Endothelial cell of hepatic sinusoid (primary cell): ENCODE measurements at regions not wholly inside any gene's neighbourhood (a gene's known extent, or its start where the extent isn't known, plus 50 kb on each side); places are given as distances from the start of the nearest gene placed in this dataset.

Source experiments
- in situ Hi-C: cut with HindIII; loops from 2 replicates; pipeline ENCODE4 v1.10.0; 2017; ENCODE audit warnings: low sequenced_read_pairs

GRCh38 chr20:6575912-6576401, 191.5 kb upstream of the BMP2 start:
- in situ Hi-C loops: no loop called here

- in situ Hi-C loops: no loop called here
These were observed 200.7 kb upstream of the BMP2 start for GRCh38 chr20:6566821-6567220.

GRCh38 chr20:6562111-6562510, 205.4 kb upstream of the BMP2 start:
- in situ Hi-C loops: no loop called here

GRCh38 chr20:6560978-6561377, 206.5 kb upstream of the BMP2 start:
- in situ Hi-C loops: no loop called here

- in situ Hi-C loops: loop anchor here (10.0 kb wide), 1 partner anchor 145 kb away; no protein-coding TSS in a partner anchor
These were observed 207.7 kb upstream of the BMP2 start for GRCh38 chr20:6559791-6560190.

- in situ Hi-C loops: loop anchor here (10.0 kb wide), 1 partner anchor 144 kb away; no protein-coding TSS in a partner anchor
These were observed 209.1 kb upstream of the BMP2 start for GRCh38 chr20:6558341-6558740.

- in situ Hi-C loops: no loop called here
These were observed 233.6 kb upstream of the BMP2 start for GRCh38 chr20:6533761-6534479.

GRCh38 chr20:6533351-6533750, 234.1 kb upstream of the BMP2 start:
- in situ Hi-C loops: no loop called here

GRCh38 chr20:6530779-6531315, 236.6 kb upstream of the BMP2 start:
- in situ Hi-C loops: no loop called here

- in situ Hi-C loops: no loop called here
These were observed 237.2 kb upstream of the BMP2 start for GRCh38 chr20:6530254-6530653.

- in situ Hi-C loops: no loop called here
These were observed 241.8 kb upstream of the BMP2 start for GRCh38 chr20:6525447-6526303.

- in situ Hi-C loops: no loop called here
These were observed 243.2 kb upstream of the BMP2 start for GRCh38 chr20:6524305-6524704.

GRCh38 chr20:6519556-6519955, 247.9 kb upstream of the BMP2 start:
- in situ Hi-C loops: no loop called here

- in situ Hi-C loops: no loop called here
These were observed 252.2 kb upstream of the BMP2 start for GRCh38 chr20:6515261-6515660.

GRCh38 chr20:6513599-6513998, 253.9 kb upstream of the BMP2 start:
- in situ Hi-C loops: no loop called here

GRCh38 chr20:6509374-6509773, 258.1 kb upstream of the BMP2 start:
- in situ Hi-C loops: no loop called here

GRCh38 chr20:6506906-6507305, 260.6 kb upstream of the BMP2 start:
- in situ Hi-C loops: no loop called here

GRCh38 chr20:6504826-6505225, 262.7 kb upstream of the BMP2 start:
- in situ Hi-C loops: no loop called here

- in situ Hi-C loops: no loop called here
These were observed 263.3 kb upstream of the BMP2 start for GRCh38 chr20:6504179-6504578.

GRCh38 chr20:6502999-6503398, 264.5 kb upstream of the BMP2 start:
- in situ Hi-C loops: no loop called here

- in situ Hi-C loops: no loop called here
These were observed 265.3 kb upstream of the BMP2 start for GRCh38 chr20:6502219-6502618.

GRCh38 chr20:6501061-6501460, 266.4 kb upstream of the BMP2 start:
- in situ Hi-C loops: no loop called here
